DND-41 (cell line): ENCODE measurements at regions not wholly inside any gene's neighbourhood (a gene's known extent, or its start where the extent isn't known, plus 50 kb on each side); places are given as distances from the start of the nearest gene placed in this dataset.

ENCODE experiments used
- CTCF ChIP-seq: IDR thresholded peaks from 2 replicates; pipeline ENCODE4 v1.5.1; 2012; ENCODE audit warnings: borderline replicate concordance, low read length, moderate library complexity, mild to moderate bottlenecking; ENCODE audit not compliant: poor library complexity, severe bottlenecking; ENCODE audit errors: extremely low read depth
- EZH2 ChIP-seq: IDR thresholded peaks from 3 replicates; pipeline ENCODE4 v1.6.1; 2012; ENCODE audit warnings: borderline replicate concordance, low read depth, mild to moderate bottlenecking, moderate library complexity, low read length, inconsistent platforms; ENCODE audit not compliant: severe bottlenecking

DNA sequence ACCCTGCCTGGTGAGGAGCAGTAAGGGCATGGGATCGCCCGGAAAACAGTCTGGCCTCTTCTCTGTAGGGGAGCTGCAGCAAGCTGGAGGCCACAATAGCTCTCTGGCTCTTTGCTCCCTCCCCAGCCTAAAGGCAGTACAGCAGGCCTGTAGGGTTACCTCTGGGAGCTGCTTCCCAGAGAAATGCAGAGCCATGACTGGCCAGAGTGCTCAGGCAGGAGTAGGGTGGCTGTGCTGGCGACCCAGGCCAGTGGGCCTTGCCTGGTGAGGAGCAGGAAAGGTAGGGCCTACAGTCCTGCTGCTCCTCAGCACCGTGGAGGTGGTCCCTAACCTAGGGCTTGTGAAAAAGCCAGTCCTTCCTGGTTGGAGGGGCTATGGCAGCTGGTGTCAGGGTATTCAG, 129.9 kb upstream of the CHD6 start:
- no peak for TF ChIP-seq EZH2
- no peak for TF ChIP-seq CTCF
